ENCODE measurements at regions not wholly inside any gene's neighbourhood (a gene's known extent, or its start where the extent isn't known, plus 50 kb on each side); places are given as distances from the start of the nearest gene placed in this dataset.
A peak's percentile ranks its signal among the peaks of the same experiment; 100 is the strongest.

GRCh38 chr2:19503406-19503805 lies 145.0 kb upstream of the OSR1 start:
- DNase-seq (ENCODE audit: low read depth), result no peak

GRCh38 chr2:19500126-19500525 lies 141.7 kb upstream of the OSR1 start:
- DNase-seq (ENCODE audit: low read depth), result no peak

GRCh38 chr2:19496646-19497045 lies 138.2 kb upstream of the OSR1 start:
- DNase-seq (ENCODE audit: low read depth), result no peak

- no peak for DNase-seq (ENCODE audit: low read depth)
Observed at GRCh38 chr2:19494241-19494640, 135.8 kb upstream of the OSR1 start.

GRCh38 chr2:19491796-19492195 lies 133.4 kb upstream of the OSR1 start:
- no peak for DNase-seq (ENCODE audit: low read depth)

GRCh38 chr2:19490846-19491435 lies 132.5 kb upstream of the OSR1 start:
- no peak for DNase-seq (ENCODE audit: low read depth)

GRCh38 chr2:19488009-19488691 lies 129.7 kb upstream of the OSR1 start:
- peak; percentile 83 for DNase-seq (ENCODE audit: low read depth)

- no peak for DNase-seq (ENCODE audit: low read depth)
Observed at GRCh38 chr2:19484736-19485135, 126.3 kb upstream of the OSR1 start.

GRCh38 chr2:19480673-19481072 lies 122.2 kb upstream of the OSR1 start:
- DNase-seq (ENCODE audit: low read depth), result no peak

GRCh38 chr2:19479666-19480065 lies 121.2 kb upstream of the OSR1 start:
- no peak for DNase-seq (ENCODE audit: low read depth)

- no peak for DNase-seq (ENCODE audit: low read depth)
Observed at GRCh38 chr2:19478409-19478808, 120.0 kb upstream of the OSR1 start.

GRCh38 chr2:19476327-19476726 lies 117.9 kb upstream of the OSR1 start:
- DNase-seq (ENCODE audit: low read depth), result no peak

- peak; percentile 66 for DNase-seq (ENCODE audit: low read depth)
Observed at GRCh38 chr2:19474128-19474527, 115.7 kb upstream of the OSR1 start.

- no peak for DNase-seq (ENCODE audit: low read depth)
Observed at GRCh38 chr2:19473350-19473749, 114.9 kb upstream of the OSR1 start.

GRCh38 chr2:19472391-19472978 lies 114.1 kb upstream of the OSR1 start:
- DNase-seq (ENCODE audit: low read depth), result no peak

GRCh38 chr2:19471491-19471890 lies 113.1 kb upstream of the OSR1 start:
- no peak for DNase-seq (ENCODE audit: low read depth)

GRCh38 chr2:19465978-19466377 lies 107.6 kb upstream of the OSR1 start:
- no peak for DNase-seq (ENCODE audit: low read depth)

GRCh38 chr2:19462256-19462645 lies 103.8 kb upstream of the OSR1 start:
- DNase-seq (ENCODE audit: low read depth), result no peak

- no peak for DNase-seq (ENCODE audit: low read depth)
Observed at GRCh38 chr2:19461504-19462255, 103.3 kb upstream of the OSR1 start.

- DNase-seq (ENCODE audit: low read depth), result no peak
Observed at GRCh38 chr2:19460761-19461160, 102.3 kb upstream of the OSR1 start.

GRCh38 chr2:19458427-19459003 lies 100.1 kb upstream of the OSR1 start:
- no peak for DNase-seq (ENCODE audit: low read depth)

- DNase-seq (ENCODE audit: low read depth), result no peak
Observed at GRCh38 chr2:19457809-19458208, 99.4 kb upstream of the OSR1 start.
